RWPE2 (cell line): ENCODE measurements at regions not wholly inside any gene's neighbourhood (a gene's known extent, or its start where the extent isn't known, plus 50 kb on each side); places are given as distances from the start of the nearest gene placed in this dataset.

Experiments
- ATAC-seq: fragments of 200-7000 bp; cut with Tn5 transposase; 3 replicates; pipeline ENCODE4 v1.9.1; 2021; ENCODE audit warnings: low read depth
- DNase-seq: peaks from one replicate; pipeline ENCODE4 v3.0.0-alpha.2; 2020; ENCODE audit warnings: low spot score
- H3K27ac ChIP-seq: fragments of 450-650 bp; 2 replicates; pipeline ENCODE4 v1.5.1; 2017; ENCODE audit warnings: mild to moderate bottlenecking; ENCODE audit not compliant: poor library complexity, severe bottlenecking
- H3K27me3 ChIP-seq: fragments of 250-450 bp; sonication (Bioruptor Pico); 2 replicates; pipeline ENCODE4 v1.5.1; 2021; ENCODE audit warnings: mild to moderate bottlenecking, moderate library complexity; ENCODE audit not compliant: insufficient read depth, poor library complexity, severe bottlenecking
- H3K36me3 ChIP-seq: fragments of 250-450 bp; sonication (Bioruptor Pico); 2 replicates; pipeline ENCODE4 v1.5.1; 2020; ENCODE audit warnings: low read depth, mild to moderate bottlenecking, moderate library complexity
- H3K4me1 ChIP-seq: fragments of 250-450 bp; sonication (Bioruptor Pico); 2 replicates; pipeline ENCODE4 v1.5.1; 2021; ENCODE audit warnings: mild to moderate bottlenecking, moderate library complexity; ENCODE audit not compliant: insufficient read depth, poor library complexity, severe bottlenecking
- H3K4me3 ChIP-seq: fragments of 250-450 bp; sonication (Bioruptor Pico); 2 replicates; pipeline ENCODE4 v1.5.1; 2021; ENCODE audit warnings: mild to moderate bottlenecking, moderate library complexity; ENCODE audit not compliant: severe bottlenecking
- H3K9me3 ChIP-seq: fragments of 250-450 bp; sonication (Bioruptor Pico); 2 replicates; pipeline ENCODE4 v1.5.1; 2021; ENCODE audit warnings: mild to moderate bottlenecking, moderate library complexity; ENCODE audit not compliant: severe bottlenecking
- CTCF ChIP-seq: fragments of 450-650 bp; IDR thresholded peaks from one replicate; pipeline ENCODE4 v1.5.1; 2017; ENCODE audit warnings: mild to moderate bottlenecking, moderate library complexity; ENCODE audit not compliant: poor library complexity, severe bottlenecking

GRCh38 chr7:33724201-33724600 is 181.1 kb upstream of the BMPER start:
- Histone ChIP-seq H3K36me3 (no peaks in the 10 kb centered on the region), H3K27me3 (no peaks in the 10 kb centered on the region), H3K4me1 (peaks cover 20% of the 10 kb centered on the region), H3K4me3 (no peak overlapping the region), H3K27ac (no peak overlapping the region), H3K9me3 (no peaks in the 10 kb centered on the region)
- ATAC-seq: no peak
- TF ChIP-seq CTCF: no peak
- DNase-seq: no peak

GRCh38 chr7:33725111-33726025 is 180.0 kb upstream of the BMPER start:
- no peak for TF ChIP-seq CTCF
- Histone ChIP-seq H3K36me3 (no peaks in the 10 kb centered on the region), H3K27me3 (no peaks in the 10 kb centered on the region), H3K4me3 (no peak overlapping the region), H3K4me1 (peaks cover 20% of the 10 kb centered on the region), H3K27ac (no peak overlapping the region), H3K9me3 (no peaks in the 10 kb centered on the region)
- DNase-seq: no peak
- no peak for ATAC-seq

- no peak for DNase-seq
- Histone ChIP-seq H3K36me3 (no peaks in the 10 kb centered on the region), H3K9me3 (no peaks in the 10 kb centered on the region), H3K4me3 (no peak overlapping the region), H3K27ac (no peak overlapping the region), H3K27me3 (no peaks in the 10 kb centered on the region), H3K4me1 (peaks cover 20% of the 10 kb centered on the region)
- no peak for ATAC-seq
- TF ChIP-seq CTCF: no peak
Measured at GRCh38 chr7:33726582-33726981, 178.8 kb upstream of the BMPER start.

- Histone ChIP-seq H3K4me3 (no peak overlapping the region), H3K9me3 (no peaks in the 10 kb centered on the region), H3K27ac (no peak overlapping the region), H3K4me1 (peaks cover 17% of the 10 kb centered on the region), H3K36me3 (no peaks in the 10 kb centered on the region), H3K27me3 (no peaks in the 10 kb centered on the region)
- ATAC-seq: no peak
- no peak for DNase-seq
- TF ChIP-seq CTCF: no peak
Measured at GRCh38 chr7:33727315-33727714, 178.0 kb upstream of the BMPER start.
